Activated naive CD4-positive, alpha-beta T cell treated with anti-CD3 and anti-CD28 coated beads, Interleukin-2, amount 10 ng/mL, durations not matched to agents 7 days and 5 days (primary cell): ENCODE measurements at regions not wholly inside any gene's neighbourhood (a gene's known extent, or its start where the extent isn't known, plus 50 kb on each side); places are given as distances from the start of the nearest gene placed in this dataset.

Experiments
- CTCF ChIA-PET: fragments of 350-600 bp; sonication (Branson Sonifier 250); formaldehyde crosslinking; loops from one replicate; lab custom pipeline; 2021; ENCODE audit warnings: antibody characterized with exemption; lab: Charles Lee
- DNase-seq: peaks from one replicate; pipeline ENCODE4 v3.0.0-alpha.2; 2020
- H3K27ac Mint-ChIP-seq: one replicate; pipeline ENCODE4 v1.8.0; 2021; ENCODE audit warnings: mild to moderate bottlenecking, moderate library complexity, mixed read lengths
- H3K27me3 Mint-ChIP-seq: one replicate; pipeline ENCODE4 v1.8.0; 2021; ENCODE audit warnings: mild to moderate bottlenecking, mixed read lengths
- H3K36me3 Mint-ChIP-seq: one replicate; pipeline ENCODE4 v1.8.0; 2021; ENCODE audit warnings: mixed read lengths
- H3K4me1 Mint-ChIP-seq: one replicate; pipeline ENCODE4 v1.8.0; 2021; ENCODE audit warnings: mixed read lengths
- H3K4me3 Mint-ChIP-seq: one replicate; pipeline ENCODE4 v1.8.0; 2021; ENCODE audit warnings: mild to moderate bottlenecking, moderate library complexity, mixed read lengths
- H3K9me3 Mint-ChIP-seq: one replicate; pipeline ENCODE4 v1.8.0; 2021; ENCODE audit warnings: mixed read lengths

- CTCF ChIA-PET: no interaction called here
- no peaks in the 10 kb centered on the region for H3K27me3 Mint-ChIP-seq
Observed at GRCh38 chr9:106531491-106531890, 331.5 kb upstream of the ZNF462 start.

GRCh38 chr9:106532306-106533015 is 330.5 kb upstream of the ZNF462 start:
- CTCF ChIA-PET: no interaction called here
- peaks cover 11% of the 10 kb centered on the region for H3K9me3 Mint-ChIP-seq
- no peak overlapping the region for H3K4me3 Mint-ChIP-seq
- DNase-seq: no peak
- no peaks in the 10 kb centered on the region for H3K36me3 Mint-ChIP-seq
- no peaks in the 10 kb centered on the region for H3K27me3 Mint-ChIP-seq
- H3K27ac Mint-ChIP-seq: no peak overlapping the region
- H3K4me1 Mint-ChIP-seq: no peaks in the 10 kb centered on the region

More at GRCh38 chr9:106531491-106531890, 331.5 kb upstream of the ZNF462 start:
- no peaks in the 10 kb centered on the region for H3K4me1 Mint-ChIP-seq
- no peak overlapping the region for H3K4me3 Mint-ChIP-seq
- DNase-seq: no peak
- no peak overlapping the region for H3K27ac Mint-ChIP-seq
- H3K36me3 Mint-ChIP-seq: no peaks in the 10 kb centered on the region
- H3K9me3 Mint-ChIP-seq: peaks cover 14% of the 10 kb centered on the region

GRCh38 chr9:106534800-106535199 is 328.2 kb upstream of the ZNF462 start:
- H3K9me3 Mint-ChIP-seq: peaks cover 11% of the 10 kb centered on the region
- CTCF ChIA-PET: no interaction called here
- no peak overlapping the region for H3K27ac Mint-ChIP-seq
- H3K4me1 Mint-ChIP-seq: no peaks in the 10 kb centered on the region
- DNase-seq: no peak
- H3K36me3 Mint-ChIP-seq: no peaks in the 10 kb centered on the region
- no peak overlapping the region for H3K4me3 Mint-ChIP-seq
- no peaks in the 10 kb centered on the region for H3K27me3 Mint-ChIP-seq

GRCh38 chr9:106535439-106535838 is 327.5 kb upstream of the ZNF462 start:
- H3K4me3 Mint-ChIP-seq: no peak overlapping the region
- H3K27ac Mint-ChIP-seq: no peak overlapping the region
- DNase-seq: no peak
- CTCF ChIA-PET: no interaction called here
- H3K36me3 Mint-ChIP-seq: no peaks in the 10 kb centered on the region
- H3K27me3 Mint-ChIP-seq: no peaks in the 10 kb centered on the region
- H3K4me1 Mint-ChIP-seq: no peaks in the 10 kb centered on the region
- H3K9me3 Mint-ChIP-seq: peaks cover 11% of the 10 kb centered on the region

GRCh38 chr9:106557996-106558667 is 304.8 kb upstream of the ZNF462 start:
- Mint-ChIP-seq H3K9me3 (peaks cover 15% of the 10 kb centered on the region), H3K4me3 (no peak overlapping the region), H3K27me3 (no peaks in the 10 kb centered on the region), H3K36me3 (no peaks in the 10 kb centered on the region), H3K4me1 (no peaks in the 10 kb centered on the region), H3K27ac (no peak overlapping the region)
- DNase-seq: no peak
- CTCF ChIA-PET: no interaction called here

GRCh38 chr9:106560540-106560939 is 302.4 kb upstream of the ZNF462 start:
- Mint-ChIP-seq H3K4me3 (no peak overlapping the region), H3K4me1 (no peaks in the 10 kb centered on the region), H3K27ac (no peak overlapping the region), H3K36me3 (no peaks in the 10 kb centered on the region), H3K9me3 (peaks cover 13% of the 10 kb centered on the region), H3K27me3 (no peaks in the 10 kb centered on the region)
- CTCF ChIA-PET: no interaction called here
- DNase-seq: no peak

- DNase-seq: no peak
- Mint-ChIP-seq H3K27me3 (no peaks in the 10 kb centered on the region), H3K27ac (no peak overlapping the region), H3K9me3 (peaks cover 12% of the 10 kb centered on the region), H3K36me3 (no peaks in the 10 kb centered on the region), H3K4me3 (no peak overlapping the region), H3K4me1 (no peaks in the 10 kb centered on the region)
- CTCF ChIA-PET: no interaction called here
Observed at GRCh38 chr9:106575823-106576222, 287.1 kb upstream of the ZNF462 start.

GRCh38 chr9:106576232-106576760 is 286.7 kb upstream of the ZNF462 start:
- DNase-seq: no peak
- CTCF ChIA-PET: no interaction called here
- no peaks in the 10 kb centered on the region for H3K27me3 Mint-ChIP-seq
- no peaks in the 10 kb centered on the region for H3K4me1 Mint-ChIP-seq
- H3K9me3 Mint-ChIP-seq: peaks cover 10% of the 10 kb centered on the region
- H3K27ac Mint-ChIP-seq: no peak overlapping the region
- H3K36me3 Mint-ChIP-seq: no peaks in the 10 kb centered on the region
- no peak overlapping the region for H3K4me3 Mint-ChIP-seq

- H3K4me1 Mint-ChIP-seq: no peaks in the 10 kb centered on the region
- no peaks in the 10 kb centered on the region for H3K27me3 Mint-ChIP-seq
- H3K9me3 Mint-ChIP-seq: peaks cover 9% of the 10 kb centered on the region
Observed at GRCh38 chr9:106577121-106577520, 285.8 kb upstream of the ZNF462 start.

GRCh38 chr9:106580546-106580945 is 282.4 kb upstream of the ZNF462 start:
- Mint-ChIP-seq H3K36me3 (no peaks in the 10 kb centered on the region), H3K4me1 (no peaks in the 10 kb centered on the region), H3K9me3 (peaks cover 6% of the 10 kb centered on the region), H3K27ac (no peak overlapping the region), H3K4me3 (no peak overlapping the region), H3K27me3 (no peaks in the 10 kb centered on the region)
- no peak for DNase-seq
- CTCF ChIA-PET: interaction anchor here (1.3 kb wide), 1 partner anchor 18 kb away, joined by 3 read pairs; no protein-coding TSS in a partner anchor

More at GRCh38 chr9:106577121-106577520, 285.8 kb upstream of the ZNF462 start:
- CTCF ChIA-PET: no interaction called here
- Mint-ChIP-seq H3K4me3 (no peak overlapping the region), H3K36me3 (no peaks in the 10 kb centered on the region), H3K27ac (no peak overlapping the region)
- no peak for DNase-seq

GRCh38 chr9:106581973-106582372 is 281.0 kb upstream of the ZNF462 start:
- Mint-ChIP-seq H3K9me3 (peaks cover 9% of the 10 kb centered on the region), H3K4me3 (no peak overlapping the region), H3K36me3 (no peaks in the 10 kb centered on the region), H3K4me1 (no peaks in the 10 kb centered on the region), H3K27me3 (no peaks in the 10 kb centered on the region), H3K27ac (no peak overlapping the region)
- no peak for DNase-seq
- CTCF ChIA-PET: no interaction called here

GRCh38 chr9:106583751-106584150 is 279.2 kb upstream of the ZNF462 start:
- CTCF ChIA-PET: no interaction called here
- Mint-ChIP-seq H3K9me3 (peaks cover 8% of the 10 kb centered on the region), H3K4me3 (no peak overlapping the region), H3K36me3 (no peaks in the 10 kb centered on the region), H3K4me1 (no peaks in the 10 kb centered on the region), H3K27ac (no peak overlapping the region), H3K27me3 (no peaks in the 10 kb centered on the region)
- no peak for DNase-seq

- Mint-ChIP-seq H3K9me3 (peaks cover 6% of the 10 kb centered on the region), H3K27ac (no peak overlapping the region), H3K27me3 (no peaks in the 10 kb centered on the region), H3K4me1 (no peaks in the 10 kb centered on the region), H3K4me3 (no peak overlapping the region), H3K36me3 (no peaks in the 10 kb centered on the region)
- no peak for DNase-seq
- CTCF ChIA-PET: no interaction called here
Observed at GRCh38 chr9:106587042-106587441, 275.9 kb upstream of the ZNF462 start.

- Mint-ChIP-seq H3K27ac (no peak overlapping the region), H3K4me3 (no peak overlapping the region), H3K27me3 (no peaks in the 10 kb centered on the region), H3K4me1 (no peaks in the 10 kb centered on the region), H3K9me3 (peaks cover 7% of the 10 kb centered on the region), H3K36me3 (no peaks in the 10 kb centered on the region)
- no peak for DNase-seq
- CTCF ChIA-PET: no interaction called here
Observed at GRCh38 chr9:106588626-106589025, 274.3 kb upstream of the ZNF462 start.
